NT2/D1 (cell line): ENCODE measurements at regions not wholly inside any gene's neighbourhood (a gene's known extent, or its start where the extent isn't known, plus 50 kb on each side); places are given as distances from the start of the nearest gene placed in this dataset.

Experiments used
- YY1 ChIP-seq: IDR thresholded peaks from 2 replicates; pipeline ENCODE4 v1.6.1; 2011; ENCODE audit not compliant: insufficient read length, insufficient read depth
- ZNF274 ChIP-seq: IDR thresholded peaks from 2 replicates; pipeline ENCODE4 v1.6.1; 2011; ENCODE audit warnings: mild to moderate bottlenecking, low read depth, low read length

DNA sequence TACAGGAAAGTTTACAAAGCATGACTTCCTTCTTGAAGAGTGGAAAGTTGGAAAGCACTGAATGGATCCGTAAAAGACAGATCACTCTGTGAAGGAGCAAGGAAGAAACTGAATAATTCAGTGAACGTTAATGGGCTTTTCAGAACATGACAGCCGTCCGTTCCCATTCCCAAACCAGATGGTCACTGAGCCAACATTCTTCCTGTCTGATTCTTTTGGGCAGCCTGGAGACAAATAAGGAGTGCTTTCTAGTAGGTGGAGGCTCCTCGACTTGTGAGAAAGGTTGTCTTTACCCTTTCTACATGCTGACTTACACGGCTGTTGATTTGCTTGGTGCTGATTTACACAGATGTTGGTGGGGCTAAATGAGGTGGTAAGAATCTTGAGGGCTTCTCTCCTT is 51.0 kb upstream of the PAPPA start:
- TF ChIP-seq ZNF274 (no peak), YY1 (no peak)
